ENCODE measurements at regions not wholly inside any gene's neighbourhood (a gene's known extent, or its start where the extent isn't known, plus 50 kb on each side); places are given as distances from the start of the nearest gene placed in this dataset.

GRCh38 chr6:126176282-126176681, 163.6 kb upstream of the CENPW start:
- TF ChIP-seq POLR2A (IDR thresholded peaks at IDR 0.05) (no peak), CTCF (IDR thresholded peaks at IDR 0.05) (no peak)

Data from body of pancreas (tissue), 4 donors.